Peyer's patch (tissue), 4 donors: ENCODE measurements at regions not wholly inside any gene's neighbourhood (a gene's known extent, or its start where the extent isn't known, plus 50 kb on each side); places are given as distances from the start of the nearest gene placed in this dataset.

ENCODE experiments used
- DNase-seq, 3 donors: peaks; one replicate each; pipeline ENCODE4 v3.0.0-alpha.2; 2017 to 2019
- H3K27ac ChIP-seq, 4 donors: fragments of 200-600 bp; sonication (generic); one replicate each; pipeline ENCODE4 v1.5.1; 2016 to 2019
- H3K27me3 ChIP-seq, 2 donors: fragments of 200-600 bp; sonication (generic); one replicate each; pipeline ENCODE4 v1.5.1; 2019
- H3K36me3 ChIP-seq, 3 donors: fragments of 200-600 bp; sonication (generic); one replicate each; pipeline ENCODE4 v1.5.1; 2016 to 2019
- H3K4me1 ChIP-seq, 4 donors: fragments of 200-600 bp; sonication (generic); one replicate each; pipeline ENCODE4 v1.5.1; 2016 to 2019
- H3K4me3 ChIP-seq, 4 donors: fragments of 200-600 bp; sonication (generic); 1 replicate in 3 of 4; 2 replicates in 1 of 4; pipeline ENCODE4 v1.5.1; 2016 to 2019; ENCODE audit warnings: mild to moderate bottlenecking in 1 of 4
- H3K9me3 ChIP-seq, 4 donors: fragments of 200-600 bp; sonication (generic); one replicate each; pipeline ENCODE4 v1.5.1; 2016 to 2019; ENCODE audit warnings: mild to moderate bottlenecking in 1 of 4
- POLR2A ChIP-seq, 2 donors: fragments of 450-650 bp; IDR thresholded peaks; one replicate each; pipeline ENCODE4 v1.5.1; 2017; ENCODE audit warnings: antibody characterized with exemption in 2 of 2, mild to moderate bottlenecking in 2 of 2, moderate library complexity in 2 of 2
- TF ChIP-seq, protein P1 (sequence below), 6 experiments: fragments of 450-650 bp in 4 of 6; fragments of 200-600 bp in 2 of 6; sonication (generic) in 1 of 6; IDR thresholded peaks; one replicate each; pipeline ENCODE4 v1.5.1; 2017 to 2019; ENCODE audit warnings: antibody characterized with exemption in 6 of 6, mild to moderate bottlenecking in 3 of 6, moderate library complexity in 1 of 6

DNA sequence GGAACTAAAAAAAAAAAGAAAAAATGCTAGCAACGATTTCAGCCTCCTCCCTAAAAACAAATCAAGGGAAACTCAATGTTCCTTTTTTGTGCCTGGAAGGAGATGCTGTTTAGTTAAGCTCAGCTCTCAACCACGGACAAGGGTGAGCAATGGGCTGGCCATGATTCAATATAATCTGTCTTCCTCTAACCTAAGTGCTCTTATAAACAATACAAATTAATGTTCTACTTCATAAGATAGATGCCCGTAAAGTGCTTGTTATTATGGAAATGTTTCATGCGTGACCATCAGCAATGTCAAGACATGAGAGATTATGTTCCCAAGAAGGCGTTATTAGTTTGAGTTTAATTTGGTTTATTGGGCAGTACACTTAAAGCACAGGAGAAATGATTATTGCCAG lies 320.3 kb downstream of the SFMBT2 start:
- no peaks in the 10 kb centered on the region for H3K36me3 ChIP-seq
- TF ChIP-seq, protein P1, sequence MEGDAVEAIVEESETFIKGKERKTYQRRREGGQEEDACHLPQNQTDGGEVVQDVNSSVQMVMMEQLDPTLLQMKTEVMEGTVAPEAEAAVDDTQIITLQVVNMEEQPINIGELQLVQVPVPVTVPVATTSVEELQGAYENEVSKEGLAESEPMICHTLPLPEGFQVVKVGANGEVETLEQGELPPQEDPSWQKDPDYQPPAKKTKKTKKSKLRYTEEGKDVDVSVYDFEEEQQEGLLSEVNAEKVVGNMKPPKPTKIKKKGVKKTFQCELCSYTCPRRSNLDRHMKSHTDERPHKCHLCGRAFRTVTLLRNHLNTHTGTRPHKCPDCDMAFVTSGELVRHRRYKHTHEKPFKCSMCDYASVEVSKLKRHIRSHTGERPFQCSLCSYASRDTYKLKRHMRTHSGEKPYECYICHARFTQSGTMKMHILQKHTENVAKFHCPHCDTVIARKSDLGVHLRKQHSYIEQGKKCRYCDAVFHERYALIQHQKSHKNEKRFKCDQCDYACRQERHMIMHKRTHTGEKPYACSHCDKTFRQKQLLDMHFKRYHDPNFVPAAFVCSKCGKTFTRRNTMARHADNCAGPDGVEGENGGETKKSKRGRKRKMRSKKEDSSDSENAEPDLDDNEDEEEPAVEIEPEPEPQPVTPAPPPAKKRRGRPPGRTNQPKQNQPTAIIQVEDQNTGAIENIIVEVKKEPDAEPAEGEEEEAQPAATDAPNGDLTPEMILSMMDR (IDR thresholded peaks at IDR 0.05): no peak
- TF ChIP-seq POLR2A (IDR thresholded peaks at IDR 0.05): no peak
- H3K4me3 ChIP-seq: no peak overlapping the region
- no peaks in the 10 kb centered on the region for H3K4me1 ChIP-seq
- no peak for DNase-seq
- no peaks in the 10 kb centered on the region for H3K27me3 ChIP-seq
- no peaks in the 10 kb centered on the region for H3K9me3 ChIP-seq
- H3K27ac ChIP-seq: no peak overlapping the region

DNA sequence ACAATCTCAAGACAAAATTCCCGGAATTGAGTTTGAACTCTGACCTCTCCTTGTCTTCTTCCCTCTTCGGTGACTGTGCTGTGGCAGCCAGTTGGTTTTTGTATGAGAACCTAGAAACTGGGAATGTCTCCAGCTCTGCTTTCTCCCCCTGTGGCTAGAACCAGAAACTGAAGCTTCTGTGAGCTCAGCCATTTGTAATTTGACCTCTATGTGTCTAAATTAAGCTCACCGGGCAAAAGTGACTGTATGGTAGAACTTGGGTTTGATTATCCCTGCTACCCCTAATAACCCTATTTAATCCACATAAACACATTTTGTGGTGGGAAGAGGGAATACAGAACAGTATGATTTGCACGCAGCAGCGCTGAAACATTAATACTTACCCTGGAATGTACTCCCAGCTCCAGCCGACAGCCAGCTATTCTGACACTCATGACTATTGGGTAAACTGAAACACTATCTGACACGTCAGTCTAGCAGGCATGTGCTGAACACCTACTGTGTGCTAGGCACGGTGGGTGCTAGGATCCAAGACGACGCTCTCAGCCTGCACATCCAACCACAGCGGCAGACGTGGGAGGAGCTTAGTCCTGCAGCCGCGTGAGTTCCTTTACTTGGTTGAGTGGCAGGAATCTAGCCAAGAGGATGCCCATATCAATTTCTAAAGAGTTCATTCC lies 324.8 kb downstream of the SFMBT2 start:
- no peaks in the 10 kb centered on the region for H3K36me3 ChIP-seq
- no peak for TF ChIP-seq POLR2A (IDR thresholded peaks at IDR 0.05)
- TF ChIP-seq, protein P1 (IDR thresholded peaks at IDR 0.05): peak in 1 of 6 experiments; percentile 19
- no peaks in the 10 kb centered on the region for H3K4me1 ChIP-seq
- no peaks in the 10 kb centered on the region for H3K27me3 ChIP-seq
- DNase-seq: no peak
- H3K4me3 ChIP-seq: no peak overlapping the region
- peak overlapping the region in 2 of 4 donors; percentile 47 to 61 for H3K27ac ChIP-seq
- no peaks in the 10 kb centered on the region for H3K9me3 ChIP-seq

DNA sequence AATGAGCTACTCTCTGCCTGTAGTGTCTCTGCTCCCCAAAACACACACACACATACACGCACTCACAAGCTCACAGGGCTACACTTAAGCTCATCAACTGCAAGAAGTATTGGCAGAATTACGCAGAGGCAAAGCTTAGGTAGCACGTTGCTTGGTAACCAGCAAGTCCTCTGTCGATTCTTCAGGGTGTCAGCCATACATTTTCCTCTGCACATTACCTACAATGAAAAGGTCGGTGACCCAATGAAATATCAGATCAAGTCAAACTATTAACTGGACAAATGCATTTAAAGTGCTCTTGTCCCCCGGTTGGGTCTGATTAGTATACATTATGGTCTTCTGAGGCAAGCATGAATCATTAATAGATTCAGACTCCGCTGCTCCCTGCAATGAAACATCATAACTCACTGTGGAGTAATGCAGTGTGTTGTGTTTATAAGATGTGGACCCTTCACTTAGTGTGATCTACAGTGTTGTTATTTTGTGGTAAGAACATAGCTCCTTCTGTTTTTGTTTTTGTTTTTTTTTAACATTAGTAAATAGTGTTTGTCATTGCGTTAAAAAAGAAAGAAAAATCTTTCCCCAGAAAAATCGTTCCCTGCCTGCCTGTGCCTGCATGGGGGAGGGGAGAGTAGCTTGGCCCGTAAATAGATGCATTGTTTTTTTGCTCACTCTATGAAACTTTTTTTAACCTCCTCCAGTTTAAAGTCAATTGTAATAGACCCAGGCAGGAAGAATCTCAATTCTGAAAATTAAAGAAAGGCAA lies 325.5 kb downstream of the SFMBT2 start:
- no peaks in the 10 kb centered on the region for H3K4me1 ChIP-seq
- no peak for DNase-seq
- H3K36me3 ChIP-seq: no peaks in the 10 kb centered on the region
- TF ChIP-seq, protein P1 (IDR thresholded peaks at IDR 0.05): no peak
- TF ChIP-seq POLR2A (IDR thresholded peaks at IDR 0.05): no peak
- peak overlapping the region in 2 of 4 donors; percentile 47 to 61 for H3K27ac ChIP-seq
- no peaks in the 10 kb centered on the region for H3K27me3 ChIP-seq
- H3K4me3 ChIP-seq: no peak overlapping the region
- H3K9me3 ChIP-seq: no peaks in the 10 kb centered on the region

DNA sequence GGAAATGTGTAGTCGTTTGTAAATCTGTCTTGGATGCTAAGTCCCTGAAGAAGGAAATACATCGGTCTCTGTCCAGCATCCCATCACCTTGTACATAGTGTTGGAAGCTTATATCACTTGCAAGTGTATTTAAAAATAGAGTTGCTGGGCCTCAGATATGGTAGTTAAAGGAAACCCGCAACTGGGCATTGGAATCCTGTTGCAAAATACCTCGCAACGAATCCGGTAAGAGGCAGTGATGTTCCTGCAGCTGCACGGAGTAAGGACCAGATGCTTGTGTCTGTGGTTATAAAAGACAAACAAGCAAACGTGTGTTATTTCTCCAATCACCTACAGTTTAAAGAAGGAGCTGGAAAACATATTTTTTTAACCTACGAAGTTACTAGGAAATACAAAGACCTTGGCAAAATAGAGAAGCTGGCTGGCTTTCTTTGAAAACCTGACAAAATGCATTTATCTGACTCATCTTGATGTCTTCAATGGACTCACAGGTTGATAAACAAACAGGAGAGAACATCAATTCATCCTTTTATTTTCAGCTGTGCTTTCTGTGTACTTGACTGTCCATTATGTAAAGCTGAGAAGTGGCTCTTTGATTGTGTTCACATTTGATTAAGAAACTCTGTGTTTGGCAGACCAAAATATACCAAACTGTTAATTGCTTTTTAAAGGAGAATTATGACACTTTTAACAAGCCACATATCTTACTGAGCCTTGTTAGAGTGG lies 326.4 kb downstream of the SFMBT2 start:
- DNase-seq: no peak
- TF ChIP-seq, protein P1 (IDR thresholded peaks at IDR 0.05): no peak
- no peak for TF ChIP-seq POLR2A (IDR thresholded peaks at IDR 0.05)

DNA sequence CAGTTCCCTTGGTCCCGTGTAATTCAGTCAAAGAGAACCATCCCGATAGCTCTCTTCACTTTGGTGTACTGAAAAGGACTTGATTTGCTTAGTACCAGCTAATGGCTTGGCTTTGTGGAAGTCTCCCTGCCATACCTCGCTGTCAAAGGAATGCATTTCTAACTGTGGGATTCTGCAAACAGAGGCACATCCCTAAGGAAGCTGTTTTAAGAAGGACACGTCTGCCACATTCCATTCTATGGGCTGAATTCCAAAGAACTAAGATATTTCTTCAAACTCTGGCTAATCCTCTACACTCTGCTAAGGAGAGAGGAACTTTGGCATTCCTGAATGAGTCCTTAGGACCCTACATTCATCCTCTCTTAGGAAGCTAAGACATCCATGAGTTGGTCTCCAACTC lies 327.9 kb downstream of the SFMBT2 start:
- no peaks in the 10 kb centered on the region for H3K36me3 ChIP-seq
- DNase-seq: no peak
- H3K27me3 ChIP-seq: no peaks in the 10 kb centered on the region
- TF ChIP-seq POLR2A (IDR thresholded peaks at IDR 0.05): no peak
- TF ChIP-seq, protein P1 (IDR thresholded peaks at IDR 0.05): no peak
- no peaks in the 10 kb centered on the region for H3K4me1 ChIP-seq
- H3K27ac ChIP-seq: no peak overlapping the region
- no peak overlapping the region for H3K4me3 ChIP-seq
- no peaks in the 10 kb centered on the region for H3K9me3 ChIP-seq

More for the DNA sequence above, 326.4 kb downstream of the SFMBT2 start:
- Histone ChIP-seq H3K9me3 (no peaks in the 10 kb centered on the region), H3K36me3 (no peaks in the 10 kb centered on the region), H3K27ac (no peak overlapping the region), H3K27me3 (no peaks in the 10 kb centered on the region), H3K4me3 (no peak overlapping the region), H3K4me1 (no peaks in the 10 kb centered on the region)
